Psoas muscle (tissue), 7 donors: ENCODE measurements at regions not wholly inside any gene's neighbourhood (a gene's known extent, or its start where the extent isn't known, plus 50 kb on each side); places are given as distances from the start of the nearest gene placed in this dataset.
A peak's percentile ranks its signal among the peaks of the same experiment; 100 is the strongest.

Experiments
- ATAC-seq, 4 donors: fragments of 200-7000 bp; cut with Tn5 transposase; one replicate each; pipeline ENCODE4 v1.9.1; 2020; ENCODE audit warnings: moderate library complexity in 3 of 4, mild to moderate bottlenecking in 2 of 4
- DNase-seq, 2 donors: peaks; one replicate each; pipeline ENCODE4 v3.0.0-alpha.2; 2020
- H3K27ac ChIP-seq: fragments of 200-600 bp; one replicate; pipeline ENCODE4 v1.8.0; 2022
- H3K27me3 ChIP-seq, 3 donors: fragments of 200-600 bp in 1 of 3; one replicate each; pipeline versions ENCODE4 v1.6.1 to v1.8.0; 2013 to 2022; ENCODE audit warnings: low read length in 2 of 3, mild to moderate bottlenecking in 2 of 3, moderate library complexity in 1 of 3; ENCODE audit not compliant: insufficient read depth in 3 of 3
- H3K36me3 ChIP-seq, 2 donors: fragments of 200-600 bp in 1 of 2; one replicate each; pipeline versions ENCODE4 v1.6.1 to v1.8.0; 2013 to 2022; ENCODE audit warnings: low read depth in 1 of 2, mild to moderate bottlenecking in 1 of 2, moderate library complexity in 1 of 2; ENCODE audit not compliant: insufficient read depth in 1 of 2
- H3K4me1 ChIP-seq: fragments of 200-600 bp; one replicate; pipeline ENCODE4 v1.8.0; 2022
- H3K4me3 ChIP-seq: fragments of 200-600 bp; one replicate; pipeline ENCODE4 v1.8.0; 2022; ENCODE audit warnings: mild to moderate bottlenecking
- H3K9me3 ChIP-seq: fragments of 200-600 bp; one replicate; pipeline ENCODE4 v1.8.0; 2022
- CTCF ChIP-seq: fragments of 200-600 bp; IDR thresholded peaks from one replicate; pipeline ENCODE4 v1.8.0; 2022; ENCODE audit warnings: antibody characterized with exemption
- WGBS, 3 donors: extraction: QIAGEN DNeasy Blood & Tissue Kit; methylation state at CpG; one replicate each; pipeline versions ENCODE4 v1.1.6 to v1.1.7; 2013; 5-methylcytosine and 5-hydroxymethylcytosine counted together
- intact Hi-C, 2 donors: fragments of 100-400 bp; cut with DNase I; formaldehyde crosslinking; loops; one replicate each; pipeline versions ENCODE4 v1.11.0 to v1.14.2; 2022
- donor health status: healthy with polysubstance abuse.
- donor health status: DM: no; HTN: no; CAD: no; lungs with moderate emphysema.
- donor health status: Bipolar disorder and iron deficiency.
- donor health status: healthy.
- donor health status: DM: yes; HTN: yes; CAD: no.
- donor health status: DM: no; HTN: no; CAD: no.
- donor health status: DM: yes; HTN: yes; CAD: no.

DNA sequence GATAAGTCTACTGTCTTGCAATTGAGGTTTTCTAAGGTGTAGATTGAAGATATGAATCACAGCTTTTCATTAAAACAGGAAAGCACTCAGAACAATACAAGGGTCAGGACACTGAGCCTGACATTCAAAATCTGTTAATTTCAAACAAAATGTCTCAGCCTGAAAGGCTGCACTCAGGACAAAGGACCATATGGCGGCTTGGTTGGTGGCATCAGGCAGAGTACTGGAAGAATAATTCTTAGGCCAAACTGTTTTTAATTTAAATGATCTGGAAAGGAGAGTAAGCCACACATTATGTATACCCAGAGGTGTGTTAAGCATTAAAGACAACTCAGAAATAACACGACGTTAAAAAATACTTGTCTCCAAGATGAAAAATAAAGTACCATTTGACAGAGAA lies 85.9 kb downstream of the SKA1 start:
- Histone ChIP-seq H3K4me1 (no peaks in the 10 kb centered on the region), H3K27me3 (no peaks in the 10 kb centered on the region), H3K9me3 (no peaks in the 10 kb centered on the region), H3K36me3 (no peaks in the 10 kb centered on the region), H3K27ac (no peak overlapping the region), H3K4me3 (no peak overlapping the region)
- 72 to 92% (median 92%) methylated on average over 3 of the region's 3 CpGs for WGBS, 3 donors
- no peak for ATAC-seq
- intact Hi-C loops: no loop called here
- DNase-seq: no peak
- no peak for TF ChIP-seq CTCF

GRCh38 chr18:50461251-50461650 lies 86.4 kb downstream of the SKA1 start:
- Histone ChIP-seq H3K27me3 (no peaks in the 10 kb centered on the region), H3K4me1 (no peaks in the 10 kb centered on the region), H3K27ac (no peak overlapping the region), H3K4me3 (no peak overlapping the region), H3K9me3 (no peaks in the 10 kb centered on the region), H3K36me3 (no peaks in the 10 kb centered on the region)
- TF ChIP-seq CTCF: no peak
- intact Hi-C loops: no loop called here
- ATAC-seq (no peak), DNase-seq (no peak)

GRCh38 chr18:50465211-50466153 lies 90.6 kb downstream of the SKA1 start:
- no peak overlapping the region for H3K4me3 ChIP-seq
- H3K27me3 ChIP-seq: no peaks in the 10 kb centered on the region
- WGBS, 3 donors: 74 to 88% (median 84%) methylated on average over 7 of the region's 7 CpGs
- H3K4me1 ChIP-seq: peaks cover 12% of the 10 kb centered on the region
- ATAC-seq (no peak), DNase-seq (no peak)
- H3K9me3 ChIP-seq: no peaks in the 10 kb centered on the region
- no peaks in the 10 kb centered on the region for H3K36me3 ChIP-seq
- intact Hi-C loops: no loop called here
- H3K27ac ChIP-seq: no peak overlapping the region
- TF ChIP-seq CTCF: no peak

DNA sequence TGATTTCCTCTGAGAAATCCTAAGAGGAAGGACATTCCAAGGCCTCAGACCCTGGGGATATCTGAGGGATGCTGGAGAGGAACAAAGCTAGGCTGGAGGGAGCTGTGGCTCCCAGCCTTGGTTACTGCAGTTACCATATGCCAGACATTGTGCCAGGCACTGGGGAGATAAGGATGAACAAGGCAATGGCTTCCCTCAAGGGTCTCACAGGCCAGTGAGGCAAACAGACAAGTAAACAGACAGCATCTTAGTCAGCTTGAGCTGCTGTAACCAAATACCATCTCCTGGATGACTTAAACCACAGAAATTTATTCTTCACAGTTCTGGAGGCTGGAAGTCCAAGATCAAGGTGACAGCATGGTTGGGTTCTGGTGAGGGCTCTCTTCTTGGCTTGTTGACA lies 91.8 kb downstream of the SKA1 start:
- no peak for DNase-seq
- intact Hi-C loops: no loop called here
- Histone ChIP-seq H3K9me3 (no peaks in the 10 kb centered on the region), H3K27ac (no peak overlapping the region), H3K4me1 (peaks cover 12% of the 10 kb centered on the region), H3K4me3 (no peak overlapping the region), H3K27me3 (no peaks in the 10 kb centered on the region), H3K36me3 (no peaks in the 10 kb centered on the region)
- TF ChIP-seq CTCF: no peak
- ATAC-seq: no peak

DNA sequence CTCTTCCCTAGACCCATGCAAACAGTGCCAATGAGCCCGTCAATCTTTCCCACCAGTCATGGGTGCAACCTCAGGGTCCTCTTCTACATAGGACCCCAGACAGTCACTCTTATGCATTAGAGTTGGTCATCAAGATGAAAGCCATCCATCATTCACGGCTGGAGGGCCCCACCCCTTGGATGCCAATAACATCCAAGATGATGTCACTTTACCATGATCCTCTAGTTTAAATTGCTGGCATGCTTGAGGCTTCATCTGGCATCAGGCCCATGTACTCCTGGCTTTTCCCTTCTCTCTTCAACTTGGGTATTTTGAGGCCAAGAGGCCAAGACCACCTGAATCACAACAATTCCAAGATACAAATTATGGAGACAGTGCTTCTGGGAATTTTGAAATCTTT lies 91.1 kb upstream of the MAPK4 start:
- Histone ChIP-seq H3K4me3 (no peak overlapping the region), H3K36me3 (no peaks in the 10 kb centered on the region), H3K4me1 (peaks cover 12% of the 10 kb centered on the region), H3K27me3 (no peaks in the 10 kb centered on the region), H3K9me3 (no peaks in the 10 kb centered on the region), H3K27ac (peak overlapping the region; percentile 21)
- 41 to 62% (median 47%) methylated on average over 2 of the region's 2 CpGs for whole genome bisulfite sequencing, 3 donors
- peak in 2 of 4 donors; percentile 19 to 37 for ATAC-seq
- intact Hi-C loops: no loop called here
- no peak for DNase-seq
- TF ChIP-seq CTCF: no peak
